GM18858 (cell line): ENCODE measurements at regions not wholly inside any gene's neighbourhood (a gene's known extent, or its start where the extent isn't known, plus 50 kb on each side); places are given as distances from the start of the nearest gene placed in this dataset.
"Not testable (repeated sequence)": the region's sequence is repeated elsewhere in the genome, so short reads cannot be mapped to it uniquely, and the experiment has no call there.

ENCODE experiments used
- ATAC-seq: cut with Tn5 transposase; IDR thresholded peaks from one replicate; pipeline ENCODE4 v1.9.1; 2021; ENCODE audit not compliant: unreplicated experiment

DNA sequence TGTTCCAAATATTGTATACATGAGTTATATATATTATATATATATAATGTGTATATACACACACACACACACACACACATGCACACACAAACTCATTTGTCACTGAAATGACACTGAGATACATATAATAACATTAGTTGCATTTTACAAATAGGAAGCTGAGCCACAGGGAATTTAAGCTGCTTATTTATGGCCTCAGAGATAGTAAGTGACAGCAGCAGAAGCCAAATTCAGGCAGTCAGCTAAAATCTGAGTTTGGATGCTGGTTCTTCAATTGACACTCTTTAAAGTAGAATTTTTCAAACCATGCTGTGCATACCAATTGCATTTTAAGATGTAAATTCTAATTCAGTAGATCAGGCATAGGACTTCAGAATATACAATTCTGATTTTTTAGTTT lies 163.3 kb upstream of the CTSO start:
- ATAC-seq = no peak

DNA sequence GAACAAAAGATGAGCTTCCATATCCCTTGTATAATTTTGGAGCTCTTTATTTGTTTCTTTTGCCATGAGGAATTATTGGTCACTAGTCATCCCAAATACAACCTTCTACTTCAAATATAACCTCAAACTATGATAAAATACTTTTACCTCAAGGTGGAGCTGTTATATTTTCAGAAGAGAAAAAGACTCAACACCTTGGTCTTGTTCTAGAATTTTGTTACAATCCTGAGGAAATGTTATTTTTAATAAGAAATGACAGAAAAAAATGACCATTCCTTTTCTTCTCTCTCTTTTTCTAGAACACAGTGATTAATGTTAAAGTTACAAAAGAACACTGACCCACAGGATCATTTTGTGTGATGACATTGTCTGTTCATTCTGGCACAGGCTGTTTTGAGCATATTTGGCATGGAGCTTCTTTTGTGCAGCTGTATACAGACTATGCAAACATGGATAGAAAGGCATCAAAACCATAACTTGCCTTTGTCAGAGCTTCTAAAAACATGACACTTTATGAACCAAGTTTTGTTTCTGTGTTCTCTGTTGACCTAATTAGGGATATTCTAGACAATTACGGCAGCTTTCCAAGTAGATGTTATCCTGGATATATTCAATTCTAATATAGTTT lies 159.6 kb upstream of the CTSO start:
- no peak for ATAC-seq

GRCh38 chr4:156111686-156112085 lies 158.0 kb upstream of the CTSO start:
- ATAC-seq = no peak

- ATAC-seq = no peak
These were observed 156.6 kb upstream of the CTSO start for GRCh38 chr4:156109943-156110900.

DNA sequence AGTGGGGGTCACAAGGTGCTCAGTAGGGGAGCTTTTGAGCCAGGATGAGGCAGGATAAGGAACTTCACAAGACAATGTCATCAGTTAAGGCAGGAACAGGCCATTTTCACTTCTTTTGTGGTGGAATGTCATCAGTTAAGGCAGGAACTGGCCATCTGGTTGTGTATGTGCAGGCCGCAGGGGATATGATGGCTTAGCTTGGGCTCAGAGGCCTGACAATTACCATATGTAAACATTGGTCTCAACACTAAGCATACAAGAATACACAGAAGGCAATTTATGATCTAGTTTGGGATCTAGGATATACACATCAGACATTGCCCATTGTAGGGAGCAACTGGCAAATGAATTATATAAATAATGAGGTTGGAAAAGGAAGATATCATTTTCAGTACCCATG lies 155.4 kb upstream of the CTSO start:
- not testable (repeated sequence) for ATAC-seq

DNA sequence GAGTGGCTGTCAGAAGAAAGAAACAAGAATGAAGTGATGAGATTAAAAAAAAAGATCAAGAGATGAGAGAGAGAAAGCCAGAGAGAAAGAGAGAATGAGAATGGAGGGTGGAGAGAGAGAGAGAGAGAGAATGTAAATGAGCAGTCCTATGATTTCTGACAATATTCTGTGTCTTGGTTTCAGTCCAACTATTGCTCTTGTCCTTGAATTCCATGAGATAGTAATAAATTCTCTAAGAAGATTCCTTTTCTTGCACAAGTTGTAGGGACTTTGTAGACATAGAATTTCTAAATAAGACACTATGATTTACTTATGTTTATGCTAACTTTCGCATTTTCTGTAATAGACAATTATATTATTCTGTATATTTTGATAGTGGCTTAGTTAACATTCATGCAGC lies 149.6 kb upstream of the CTSO start:
- ATAC-seq = no peak

DNA sequence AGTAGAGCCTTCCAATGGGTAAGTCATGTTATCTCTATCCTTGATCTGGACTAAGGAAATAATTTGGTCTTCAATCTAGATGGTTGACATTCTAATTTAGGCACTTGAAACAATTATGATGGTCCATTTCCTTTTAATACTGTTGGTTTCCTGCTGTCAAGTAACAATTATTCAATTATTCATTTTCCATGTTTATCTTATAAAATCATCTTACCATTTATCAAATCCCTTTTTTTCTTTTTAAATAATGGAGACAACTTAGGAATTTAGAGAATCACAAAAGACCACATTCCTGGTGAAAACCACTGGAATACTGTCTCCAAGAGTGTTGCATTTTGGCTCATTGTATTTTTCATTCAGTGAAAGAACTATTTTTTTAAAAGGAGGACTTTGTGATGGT lies 148.7 kb upstream of the CTSO start:
- no peak for ATAC-seq

DNA sequence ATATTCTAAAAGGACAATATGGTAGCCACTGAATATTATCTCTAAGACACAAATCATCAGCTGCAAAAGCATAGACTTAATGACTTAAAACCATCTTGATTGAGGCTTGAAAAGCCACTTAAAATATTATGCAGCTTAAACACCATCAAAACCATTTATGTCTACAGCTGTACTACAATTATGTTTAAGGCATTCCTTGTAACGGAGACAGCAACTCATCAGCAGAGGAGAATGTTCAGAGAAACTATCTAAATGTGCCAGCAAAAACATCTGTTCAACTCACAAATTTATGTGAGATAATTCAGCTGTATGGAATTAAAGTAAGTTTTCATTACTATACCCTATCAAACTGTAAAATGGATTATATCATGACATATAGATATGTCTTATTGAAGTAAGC lies 147.9 kb upstream of the CTSO start:
- ATAC-seq = no peak

GRCh38 chr4:156100651-156101050 lies 147.0 kb upstream of the CTSO start:
- no peak for ATAC-seq

DNA sequence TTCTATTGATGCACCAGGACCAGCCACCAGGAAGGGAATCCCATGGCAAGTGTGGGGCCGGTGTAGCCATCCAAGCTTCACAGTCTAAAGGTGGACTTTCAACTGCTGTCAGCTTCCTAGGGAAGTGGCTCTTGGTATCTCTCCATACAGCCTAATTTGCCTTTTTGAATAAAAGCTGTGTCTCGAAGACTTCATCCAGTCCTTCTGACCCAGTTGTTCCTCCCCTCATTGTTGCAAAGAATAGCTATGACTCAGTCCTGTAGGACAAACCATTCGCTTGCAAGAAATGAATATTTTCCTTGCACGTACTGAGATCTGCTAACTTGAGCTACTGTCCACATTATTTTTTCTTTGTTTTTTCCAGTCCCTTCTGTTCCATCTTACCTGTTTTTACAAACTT lies 145.1 kb upstream of the CTSO start:
- ATAC-seq = no peak

DNA sequence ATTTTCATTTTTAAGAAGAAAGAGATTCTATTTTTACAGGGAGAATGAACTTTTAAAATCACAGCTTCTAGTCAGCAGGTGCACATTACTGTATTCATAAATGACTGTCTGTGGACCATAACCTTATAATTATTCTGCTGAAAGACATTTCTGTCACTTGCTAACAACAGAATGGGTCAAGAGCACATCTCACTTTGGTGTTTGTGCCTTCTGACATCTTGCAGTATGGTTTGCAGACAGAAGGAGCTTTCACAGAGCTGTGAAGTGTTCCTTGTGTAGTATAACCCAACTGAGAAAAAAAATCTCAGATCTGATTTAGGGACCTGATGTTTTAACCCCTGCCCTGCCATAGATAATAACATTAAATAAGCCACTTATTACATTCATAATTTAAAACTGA lies 131.4 kb upstream of the CTSO start:
- ATAC-seq = no peak

- ATAC-seq = no peak
These were observed 130.7 kb upstream of the CTSO start for GRCh38 chr4:156084373-156084772.

DNA sequence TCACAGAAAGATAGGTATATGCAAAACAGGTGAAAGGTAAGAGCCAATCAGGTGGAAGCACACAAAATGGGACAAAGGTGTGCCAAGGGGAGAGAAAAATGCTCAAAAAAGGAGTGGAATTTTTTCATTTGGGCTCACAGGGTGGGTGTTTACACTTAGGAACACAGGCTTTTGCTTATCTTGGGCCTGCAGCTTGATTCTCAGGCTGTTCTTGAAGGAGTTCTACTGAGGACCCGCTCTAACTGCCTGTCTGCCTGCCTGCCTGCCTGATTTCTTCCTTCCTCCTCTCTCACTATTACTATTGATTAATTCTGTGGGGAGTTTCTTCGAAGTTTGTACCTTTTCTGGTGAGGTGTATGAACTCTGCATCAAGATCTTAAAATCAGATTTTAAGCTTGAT lies 120.3 kb upstream of the CTSO start:
- ATAC-seq = no peak

- ATAC-seq = no peak
These were observed 107.0 kb upstream of the CTSO start for GRCh38 chr4:156060661-156061060.

GRCh38 chr4:156053174-156053573 lies 99.5 kb upstream of the CTSO start:
- no peak for ATAC-seq

- ATAC-seq = no peak
These were observed 98.5 kb upstream of the CTSO start for GRCh38 chr4:156052116-156052515.

DNA sequence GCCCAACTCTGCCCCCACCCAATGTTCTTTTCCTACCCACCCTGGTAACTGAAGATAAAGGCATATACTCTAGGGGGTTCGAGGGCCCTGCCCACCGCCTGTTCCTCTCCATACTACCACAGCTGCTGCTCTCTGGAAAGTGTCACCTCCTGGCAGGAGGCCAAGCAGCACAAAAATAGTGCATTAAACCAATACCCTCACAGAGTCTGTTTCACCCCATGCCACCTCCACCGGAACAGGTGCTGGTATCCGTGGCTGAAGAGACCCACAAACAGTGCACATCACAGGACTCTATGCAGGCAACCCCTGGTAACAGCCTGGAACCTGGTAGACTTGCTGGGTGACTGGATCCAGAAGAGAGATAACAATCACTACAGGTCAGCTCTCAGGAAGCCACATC lies 85.1 kb upstream of the CTSO start:
- ATAC-seq = no peak

DNA sequence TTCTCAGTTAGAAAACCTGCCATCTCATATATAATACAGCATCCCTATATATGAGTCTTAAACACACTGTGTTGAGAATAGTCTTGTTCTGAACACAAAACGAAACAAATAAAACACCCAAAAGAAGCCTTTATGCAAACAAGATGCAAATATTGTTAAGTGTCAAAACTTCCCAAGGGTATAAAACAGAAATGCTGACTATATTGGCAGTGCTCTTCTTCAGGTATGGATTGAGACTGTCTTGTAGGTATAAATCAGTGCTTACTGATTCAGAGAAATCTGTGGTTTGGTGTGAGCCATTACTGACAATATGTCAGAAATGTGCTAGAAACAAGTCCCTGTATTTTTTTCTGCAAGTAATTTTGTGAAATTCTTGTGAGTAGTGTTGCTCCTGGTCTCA lies 82.8 kb upstream of the CTSO start:
- ATAC-seq = no peak

GRCh38 chr4:156029691-156030090 lies 76.0 kb upstream of the CTSO start:
- no peak for ATAC-seq

DNA sequence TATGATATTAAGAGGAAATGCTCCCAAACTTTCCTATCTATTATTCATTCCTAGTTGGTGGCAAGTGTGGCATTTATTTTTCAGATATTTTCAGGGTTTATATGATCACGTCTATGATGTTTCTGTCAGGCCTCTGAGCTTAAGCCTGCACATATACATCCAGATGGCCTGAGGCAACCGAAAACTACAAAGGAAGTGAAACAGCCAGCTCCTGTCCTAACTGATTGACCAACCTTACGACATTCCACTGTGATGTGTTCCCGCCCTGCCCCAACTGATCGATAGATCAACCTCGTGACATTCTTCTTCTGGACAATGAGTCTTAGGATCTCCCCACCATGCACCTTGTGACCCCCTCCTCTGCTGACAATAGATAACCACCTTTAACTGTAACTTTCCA lies 67.6 kb upstream of the CTSO start:
- no peak for ATAC-seq

GRCh38 chr4:156019246-156019645 lies 65.6 kb upstream of the CTSO start:
- ATAC-seq = no peak

DNA sequence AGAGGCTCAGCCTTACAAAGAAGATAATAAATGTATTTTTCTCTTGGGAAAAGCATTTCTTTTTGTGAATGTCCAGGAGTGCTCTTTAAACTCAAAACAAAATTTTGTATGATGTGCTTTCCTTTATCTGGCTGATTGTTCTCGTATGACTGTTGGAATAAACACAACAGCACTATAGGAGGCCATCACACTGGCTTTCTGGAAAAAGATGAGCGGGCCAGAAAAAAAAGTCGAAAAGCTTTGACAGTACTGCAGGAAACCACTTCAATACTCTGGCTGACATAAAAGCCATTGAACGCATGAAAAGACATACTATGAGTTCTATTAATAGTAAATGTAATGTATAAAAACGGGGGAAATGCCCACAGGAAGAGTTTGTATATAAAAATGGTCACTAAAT lies 64.7 kb upstream of the CTSO start:
- ATAC-seq = no peak

DNA sequence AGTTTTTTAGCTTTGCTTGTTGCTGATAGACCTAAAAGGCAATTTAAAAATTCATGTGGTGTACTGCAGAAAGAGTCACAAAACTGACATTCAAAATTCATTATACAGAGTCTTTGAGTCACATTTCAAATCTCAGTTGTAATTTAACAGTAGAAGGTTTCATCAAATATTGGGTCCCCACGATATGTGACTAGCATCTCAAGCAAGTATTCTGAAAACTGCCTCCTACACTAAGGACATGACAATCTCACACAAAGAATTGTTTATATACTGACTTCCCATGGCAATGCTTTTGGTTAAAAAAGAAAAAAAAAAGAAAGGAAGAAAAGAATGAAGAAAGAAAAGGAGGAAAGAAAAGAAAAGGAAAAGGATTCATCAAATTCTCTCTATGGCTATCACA lies 62.1 kb upstream of the CTSO start:
- no peak for ATAC-seq
